ENCODE measurements at regions not wholly inside any gene's neighbourhood (a gene's known extent, or its start where the extent isn't known, plus 50 kb on each side); places are given as distances from the start of the nearest gene placed in this dataset.

- Histone ChIP-seq H3K4me1 (ENCODE audit: control insufficient read depth, extremely low read depth, insufficient read depth, low read length) (no peaks in the 10 kb centered on the region), H3K4me3 (replicated peaks in 1 of 4; ENCODE audit: control extremely low read depth in 1 of 4, insufficient read depth in 1 of 4, low read depth in 3 of 4, low read length in 4 of 4) (no peak overlapping the region), H3K27me3 (ENCODE audit: control insufficient read depth, insufficient read depth, low read length) (no peaks in the 10 kb centered on the region), H2AFZ (ENCODE audit: low read length) (no peak overlapping the region), H3K27ac (ENCODE audit: insufficient read depth, low read length) (no peak overlapping the region), H3K79me2 (ENCODE audit: control insufficient read depth, insufficient read depth, low read length) (no peaks in the 10 kb centered on the region), H3K36me3 (ENCODE audit: control insufficient read depth, insufficient read depth, low read length) (no peaks in the 10 kb centered on the region), H3K4me2 (ENCODE audit: extremely low read depth, insufficient read depth, low read length) (no peak overlapping the region), H3K9ac (ENCODE audit: insufficient read depth, low read length) (no peak overlapping the region), H3K9me3 (ENCODE audit: control insufficient read depth, insufficient read depth, low read depth, low read length) (no peaks in the 10 kb centered on the region), H4K20me1 (ENCODE audit: control insufficient read depth, extremely low read depth, insufficient read depth, low read length) (no peaks in the 10 kb centered on the region)
- TF ChIP-seq CTCF (conservative IDR thresholded peaks at IDR 0.05 in 1 of 2, IDR thresholded peaks at IDR 0.05 in 1 of 2; ENCODE audit: low read depth in 1 of 2, low read length in 2 of 2) (no peak), EZH2 (IDR thresholded peaks at IDR 0.05; ENCODE audit: low read length, missing control alignments) (no peak)
- no peak for DNase-seq (ENCODE audit: low read depth in 2 of 2)
These were observed 186.3 kb upstream of the PLD5 start for GRCh38 chr1:242710847-242711246.

GRCh38 chr1:242710286-242710685 is 185.8 kb upstream of the PLD5 start:
- H3K36me3 ChIP-seq (ENCODE audit: control insufficient read depth, insufficient read depth, low read length): no peaks in the 10 kb centered on the region
- no peak overlapping the region for H2AFZ ChIP-seq (ENCODE audit: low read length)
- no peaks in the 10 kb centered on the region for H3K27me3 ChIP-seq (ENCODE audit: control insufficient read depth, insufficient read depth, low read length)
- no peaks in the 10 kb centered on the region for H3K79me2 ChIP-seq (ENCODE audit: control insufficient read depth, insufficient read depth, low read length)
- H3K4me3 ChIP-seq (replicated peaks in 1 of 4; ENCODE audit: control extremely low read depth in 1 of 4, insufficient read depth in 1 of 4, low read depth in 3 of 4, low read length in 4 of 4): no peak overlapping the region
- H3K4me2 ChIP-seq (ENCODE audit: extremely low read depth, insufficient read depth, low read length): no peak overlapping the region
- no peak for DNase-seq (ENCODE audit: low read depth in 2 of 2)
- H3K4me1 ChIP-seq (ENCODE audit: control insufficient read depth, extremely low read depth, insufficient read depth, low read length): no peaks in the 10 kb centered on the region
- no peak overlapping the region for H3K27ac ChIP-seq (ENCODE audit: insufficient read depth, low read length)
- no peak overlapping the region for H3K9ac ChIP-seq (ENCODE audit: insufficient read depth, low read length)
- TF ChIP-seq CTCF (conservative IDR thresholded peaks at IDR 0.05 in 1 of 2, IDR thresholded peaks at IDR 0.05 in 1 of 2; ENCODE audit: low read depth in 1 of 2, low read length in 2 of 2): no peak
- TF ChIP-seq EZH2 (IDR thresholded peaks at IDR 0.05; ENCODE audit: low read length, missing control alignments): no peak
- H3K9me3 ChIP-seq (ENCODE audit: control insufficient read depth, insufficient read depth, low read depth, low read length): no peaks in the 10 kb centered on the region
- no peaks in the 10 kb centered on the region for H4K20me1 ChIP-seq (ENCODE audit: control insufficient read depth, extremely low read depth, insufficient read depth, low read length)

GRCh38 chr1:242703467-242703866 is 179.0 kb upstream of the PLD5 start:
- Histone ChIP-seq H3K27ac (ENCODE audit: insufficient read depth, low read length) (no peak overlapping the region), H3K4me1 (ENCODE audit: control insufficient read depth, extremely low read depth, insufficient read depth, low read length) (no peaks in the 10 kb centered on the region), H3K4me3 (replicated peaks in 1 of 4; ENCODE audit: control extremely low read depth in 1 of 4, insufficient read depth in 1 of 4, low read depth in 3 of 4, low read length in 4 of 4) (no peak overlapping the region), H3K36me3 (ENCODE audit: control insufficient read depth, insufficient read depth, low read length) (no peaks in the 10 kb centered on the region), H2AFZ (ENCODE audit: low read length) (no peak overlapping the region), H3K79me2 (ENCODE audit: control insufficient read depth, insufficient read depth, low read length) (no peaks in the 10 kb centered on the region), H4K20me1 (ENCODE audit: control insufficient read depth, extremely low read depth, insufficient read depth, low read length) (no peaks in the 10 kb centered on the region), H3K27me3 (ENCODE audit: control insufficient read depth, insufficient read depth, low read length) (no peaks in the 10 kb centered on the region), H3K9me3 (ENCODE audit: control insufficient read depth, insufficient read depth, low read depth, low read length) (no peaks in the 10 kb centered on the region), H3K9ac (ENCODE audit: insufficient read depth, low read length) (no peak overlapping the region), H3K4me2 (ENCODE audit: extremely low read depth, insufficient read depth, low read length) (no peak overlapping the region)
- no peak for TF ChIP-seq EZH2 (IDR thresholded peaks at IDR 0.05; ENCODE audit: low read length, missing control alignments)
- TF ChIP-seq CTCF (conservative IDR thresholded peaks at IDR 0.05 in 1 of 2, IDR thresholded peaks at IDR 0.05 in 1 of 2; ENCODE audit: low read depth in 1 of 2, low read length in 2 of 2): no peak
- no peak for DNase-seq (ENCODE audit: low read depth in 2 of 2)
